Tongue (tissue), 1 donor: ENCODE measurements at regions not wholly inside any gene's neighbourhood (a gene's known extent, or its start where the extent isn't known, plus 50 kb on each side); places are given as distances from the start of the nearest gene placed in this dataset.

Experiments used
- DNase-seq: peaks from one replicate; pipeline ENCODE4 v3.0.0-alpha.2; 2015

DNA sequence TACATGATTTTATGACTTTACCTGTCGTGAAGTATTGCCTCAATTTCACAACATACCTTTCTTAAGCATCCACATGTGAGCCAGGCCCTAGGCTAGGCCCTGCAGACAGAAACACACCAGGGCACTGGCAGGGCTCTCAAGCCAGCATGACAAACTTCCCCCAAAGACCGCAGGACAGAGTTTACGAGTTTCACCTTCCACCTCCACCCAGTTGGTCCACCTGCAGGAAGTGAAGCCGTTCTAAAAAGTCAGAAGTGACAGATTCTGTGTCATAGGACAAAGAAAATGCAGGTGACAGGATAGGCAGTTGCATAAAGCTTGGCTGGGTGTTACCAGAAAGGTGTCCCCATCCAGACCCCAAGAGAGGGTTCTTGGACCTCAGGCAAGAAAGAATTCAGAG is 382.3 kb downstream of the PCNX1 start:
- no peak for DNase-seq

DNA sequence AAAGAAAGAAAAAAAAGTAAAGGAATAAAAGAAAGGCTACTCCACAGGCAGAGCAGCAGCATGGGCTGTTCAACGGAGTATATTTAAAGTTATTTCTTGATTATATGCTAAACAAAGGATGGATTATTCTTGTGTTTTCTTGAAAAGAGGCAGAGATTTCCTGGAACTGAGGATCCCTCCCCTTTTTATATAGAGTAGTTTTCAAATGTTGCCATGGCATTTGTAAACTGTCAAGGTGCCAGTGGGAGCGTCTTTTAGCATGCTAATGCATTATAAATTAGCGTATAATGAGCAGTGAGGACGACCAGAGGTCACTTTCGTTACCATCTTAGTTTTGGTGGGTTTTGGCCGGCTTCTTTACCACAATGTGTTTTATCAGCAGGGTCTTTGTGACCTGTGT is 383.0 kb downstream of the PCNX1 start:
- peak; percentile 29 for DNase-seq

DNA sequence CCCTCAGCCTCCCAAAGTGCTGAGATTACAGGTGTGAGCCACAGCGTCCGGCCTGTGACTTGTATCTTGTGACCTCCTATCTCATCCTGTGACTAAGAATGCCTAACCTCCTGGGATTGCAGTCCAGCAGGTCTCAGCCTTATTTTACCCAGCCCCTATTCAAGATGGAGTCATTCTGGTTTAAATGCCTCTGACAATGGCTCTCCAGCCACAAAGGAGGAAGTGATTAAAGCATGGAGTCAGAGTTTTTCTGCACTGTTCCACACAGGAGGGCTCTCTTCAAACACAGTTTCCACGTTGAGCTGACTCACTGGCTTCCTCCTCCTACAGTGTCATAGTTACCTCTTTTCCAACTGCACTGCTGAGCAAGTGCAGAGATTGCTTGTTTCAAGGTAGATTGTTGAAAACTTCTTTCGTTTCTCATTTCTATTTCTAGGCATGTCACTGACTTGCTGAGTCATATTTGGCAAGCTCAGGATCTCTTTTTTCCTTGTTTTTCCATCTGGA is 383.8 kb downstream of the PCNX1 start:
- DNase-seq = peak; percentile 60

DNA sequence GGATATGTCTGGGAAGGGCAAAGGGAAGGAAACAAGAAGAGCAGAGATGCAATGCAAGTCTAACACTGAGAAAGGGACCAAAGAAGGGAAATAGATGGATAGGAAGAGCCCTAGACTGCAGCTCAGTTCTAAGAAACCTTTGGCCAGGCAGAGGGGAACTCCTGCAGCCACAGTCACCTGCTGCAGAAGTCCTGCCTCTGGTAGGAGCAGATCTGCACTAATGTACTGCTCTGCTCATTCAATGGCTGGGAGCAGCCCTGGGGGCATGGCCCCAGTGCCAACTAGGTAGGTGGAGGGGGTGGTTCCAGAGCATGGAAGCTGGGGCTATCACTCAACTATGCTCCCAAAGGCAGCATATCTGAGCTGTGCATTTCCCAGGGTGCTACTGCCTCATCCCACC is 388.9 kb downstream of the PCNX1 start:
- no peak for DNase-seq

DNA sequence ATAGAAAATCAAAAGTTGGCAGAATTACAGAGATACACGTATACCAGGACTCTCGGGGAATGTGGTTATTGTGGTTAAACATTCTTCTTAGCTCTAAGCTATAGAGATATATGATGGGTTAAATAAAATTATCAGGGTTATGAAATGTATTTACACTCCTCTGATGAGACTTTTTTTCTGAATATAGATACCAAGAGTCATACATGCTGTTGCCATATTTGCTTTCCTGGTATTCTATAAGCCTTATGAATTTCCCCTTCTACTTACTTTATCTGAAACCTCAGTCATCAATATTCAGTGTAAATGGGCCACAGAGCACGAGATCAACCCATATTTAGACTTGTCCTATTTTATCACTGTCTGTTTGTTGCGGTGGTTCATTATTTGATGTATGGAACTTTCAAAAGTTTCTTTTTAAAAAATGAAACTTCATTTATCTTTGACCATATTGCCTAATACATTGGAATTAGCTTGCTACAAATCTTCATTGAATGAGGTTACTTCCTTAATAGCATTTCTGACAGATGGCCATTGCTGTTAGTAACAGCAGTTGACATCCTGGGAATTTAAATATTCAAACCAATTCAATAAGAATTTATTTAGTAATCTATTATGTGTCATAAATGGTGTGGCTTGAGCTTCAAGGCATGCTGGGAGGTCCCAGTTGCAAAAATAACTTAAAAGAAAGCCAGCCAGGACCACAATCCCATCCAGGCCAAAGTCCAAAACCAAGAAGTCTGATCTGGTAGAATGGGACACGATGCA is 393.5 kb downstream of the PCNX1 start:
- DNase-seq = no peak

DNA sequence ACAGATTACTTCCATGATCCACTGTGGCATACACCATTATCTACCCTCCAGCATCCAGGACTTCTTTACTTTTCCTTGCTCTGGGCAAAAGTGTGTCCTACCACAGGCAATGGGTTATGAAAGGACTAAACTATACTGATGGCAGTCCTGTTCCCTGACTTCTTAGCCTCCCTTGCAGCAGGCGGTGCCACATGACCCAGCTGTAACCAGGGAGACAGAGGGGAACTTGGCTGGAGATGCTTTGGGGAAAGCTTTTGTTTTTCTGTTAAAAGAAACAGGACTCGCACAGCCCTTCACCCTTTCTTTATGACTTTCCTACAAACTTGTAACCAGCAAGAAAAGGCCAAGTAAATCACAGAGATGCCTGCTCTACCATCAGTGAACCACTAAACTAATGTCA is 394.4 kb downstream of the PCNX1 start:
- DNase-seq = no peak

DNA sequence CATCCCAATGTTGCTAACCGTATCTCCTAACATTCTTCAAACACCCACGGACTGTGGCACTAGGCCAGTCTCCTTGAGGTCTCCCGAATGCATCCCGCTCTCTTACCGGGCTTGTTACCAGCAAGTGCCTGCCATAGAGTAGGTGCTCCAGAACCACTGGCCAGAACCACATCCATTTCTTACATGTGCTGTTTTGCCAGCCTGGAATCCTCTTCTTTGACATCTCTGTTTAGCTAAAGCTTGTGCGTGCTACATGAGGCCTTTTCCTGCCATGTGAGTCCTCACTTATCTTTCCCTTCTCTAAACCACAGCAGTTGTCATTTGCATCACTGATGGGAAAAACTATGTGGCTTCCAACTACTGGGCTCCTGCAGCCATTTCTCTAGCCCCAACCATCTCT is 397.4 kb downstream of the PCNX1 start:
- no peak for DNase-seq

DNA sequence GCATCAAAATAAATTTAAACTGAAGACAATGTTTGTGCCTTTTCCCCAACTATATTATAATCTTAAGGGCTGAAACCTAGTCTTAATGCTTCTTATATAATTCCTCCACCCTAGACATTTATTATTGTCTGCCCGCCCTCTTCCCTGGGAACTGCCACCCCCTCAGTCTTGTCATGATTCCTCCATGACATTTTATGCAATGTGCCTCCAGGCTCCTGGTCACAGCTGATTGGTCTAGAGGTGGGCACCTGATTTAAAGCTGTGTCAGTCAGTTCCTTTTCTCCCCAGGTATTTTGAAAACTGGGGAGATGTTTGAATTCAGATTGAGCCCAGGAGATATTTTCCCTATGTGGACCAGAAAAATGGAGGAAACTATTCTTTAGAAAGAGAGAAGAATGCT is 401.4 kb downstream of the PCNX1 start:
- no peak for DNase-seq

DNA sequence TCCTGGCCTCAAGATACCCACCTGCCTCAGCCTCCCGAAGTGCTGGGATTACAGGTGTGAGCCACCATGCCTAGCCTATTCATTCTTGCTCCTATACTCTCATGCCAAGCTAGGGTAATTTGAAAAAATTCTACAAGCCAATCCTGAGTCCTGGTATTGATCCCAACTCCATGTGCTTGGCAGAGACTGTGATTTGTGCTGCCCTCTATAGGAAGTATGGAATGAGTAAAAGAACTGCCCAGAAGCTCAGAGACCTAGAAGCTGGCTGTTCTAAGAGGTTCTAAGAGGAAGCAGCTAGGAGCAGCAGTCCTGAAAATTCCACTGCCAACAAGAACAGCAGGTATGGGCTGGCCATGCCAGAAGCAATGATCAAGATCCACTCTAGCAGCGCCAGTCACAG is 402.5 kb downstream of the PCNX1 start:
- DNase-seq = no peak

DNA sequence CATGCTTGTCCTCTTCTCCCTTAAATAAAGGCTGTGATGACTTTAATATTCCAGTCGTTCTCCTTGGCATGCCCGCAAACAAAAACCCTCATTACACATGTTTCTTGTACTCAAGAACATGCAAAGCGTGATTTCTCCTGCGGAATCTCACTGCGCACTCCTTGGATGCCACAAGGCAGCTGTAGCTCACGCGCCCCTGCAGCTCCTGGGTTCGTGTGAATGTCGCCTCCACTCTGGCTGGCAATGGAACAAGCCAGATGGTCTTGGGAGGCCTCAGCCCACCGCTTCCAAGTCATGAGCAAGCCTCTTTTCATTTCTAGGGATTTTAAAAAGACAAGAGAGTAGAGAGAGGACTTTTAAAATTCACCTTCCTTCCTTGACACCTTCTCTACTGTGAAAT is 403.8 kb downstream of the PCNX1 start:
- DNase-seq = no peak

DNA sequence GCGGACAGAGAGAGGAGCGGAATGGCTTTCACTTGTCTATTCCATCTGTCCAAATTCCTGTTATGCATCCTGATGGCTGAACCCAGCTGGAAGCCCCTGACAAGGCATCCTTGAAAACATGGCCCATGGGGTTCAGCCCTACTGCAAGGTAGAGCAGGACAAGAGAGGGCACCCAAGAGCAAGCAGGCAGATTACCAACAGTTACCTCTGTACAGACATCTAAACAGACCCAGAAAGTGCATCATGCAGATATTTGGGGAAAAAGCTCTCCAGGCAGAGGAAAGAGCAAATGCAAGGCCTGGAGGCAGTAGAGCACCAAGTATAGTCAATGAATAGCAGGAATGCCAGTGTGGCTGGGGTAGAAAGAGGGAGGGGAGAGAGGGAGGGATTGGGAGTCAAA is 407.5 kb downstream of the PCNX1 start:
- DNase-seq = no peak

DNA sequence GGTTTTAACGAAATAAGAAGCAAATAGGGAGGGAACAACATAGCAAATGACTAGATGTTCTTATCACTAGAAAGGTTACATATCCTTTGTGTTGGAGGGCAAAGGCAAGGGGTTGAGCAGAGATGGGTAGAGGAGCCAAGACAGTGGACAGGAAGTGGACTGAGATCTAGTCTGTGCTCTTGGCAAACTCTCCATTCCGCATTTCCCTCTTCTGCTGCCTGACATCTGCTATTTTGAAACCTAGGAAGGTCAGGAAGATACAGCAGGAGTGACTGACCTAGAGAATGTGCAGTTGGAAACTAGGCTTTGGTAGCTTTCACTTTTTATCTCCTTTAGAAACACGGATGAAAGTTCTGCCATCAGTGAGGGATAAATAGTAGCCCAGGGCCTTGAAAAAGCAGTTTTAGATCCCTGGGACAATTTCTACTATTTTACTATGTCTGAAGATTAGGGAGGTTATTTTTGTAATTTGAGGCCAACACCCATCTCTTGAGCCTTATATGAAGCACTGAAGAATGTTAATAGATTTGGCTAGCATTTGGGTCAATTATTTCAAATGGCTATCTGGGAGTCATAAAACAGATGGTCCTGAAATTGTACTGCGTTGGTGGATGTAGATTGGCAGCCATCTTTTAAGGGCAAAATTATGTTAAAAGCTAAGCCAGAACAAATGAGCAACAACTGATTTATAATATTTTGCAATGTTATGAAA is 410.3 kb downstream of the PCNX1 start:
- DNase-seq = no peak

DNA sequence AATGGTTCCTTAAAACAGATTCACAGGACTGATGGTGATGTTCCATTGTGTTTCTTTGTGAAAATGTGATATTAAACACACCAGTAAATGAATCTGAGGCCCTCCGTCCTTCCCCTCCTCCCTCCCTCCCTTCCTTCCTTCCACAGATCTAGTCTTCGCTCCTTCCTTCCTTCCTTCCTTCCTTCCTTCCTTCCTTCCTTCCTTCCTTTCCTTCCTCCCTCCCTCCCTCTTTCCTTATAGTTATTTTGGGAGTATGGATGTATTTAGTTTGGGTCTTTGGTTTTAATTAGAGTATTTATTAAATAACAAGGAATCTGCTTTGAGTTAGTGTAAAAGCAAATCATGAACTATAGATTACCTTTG is 410.8 kb downstream of the PCNX1 start:
- DNase-seq = no peak

DNA sequence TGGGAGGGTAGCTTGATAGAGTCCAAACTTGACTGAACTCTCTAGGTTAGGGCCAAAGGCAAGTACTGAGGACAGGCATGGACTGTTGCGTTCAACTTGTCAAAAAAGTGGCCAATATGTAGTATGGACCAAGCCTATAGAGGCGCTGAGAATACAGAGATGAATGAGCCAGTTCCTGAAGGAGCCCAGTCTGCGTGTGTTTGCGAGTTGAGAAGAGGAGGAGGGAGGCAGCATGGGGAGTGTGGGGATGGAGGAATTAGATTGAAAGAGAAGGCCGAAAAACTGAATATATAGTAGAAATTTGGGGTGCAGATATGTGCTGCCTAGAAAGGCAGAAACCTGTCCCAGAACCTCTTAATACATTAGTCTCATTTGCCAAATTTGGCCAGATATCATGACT is 412.4 kb downstream of the PCNX1 start:
- peak; percentile 56 for DNase-seq

DNA sequence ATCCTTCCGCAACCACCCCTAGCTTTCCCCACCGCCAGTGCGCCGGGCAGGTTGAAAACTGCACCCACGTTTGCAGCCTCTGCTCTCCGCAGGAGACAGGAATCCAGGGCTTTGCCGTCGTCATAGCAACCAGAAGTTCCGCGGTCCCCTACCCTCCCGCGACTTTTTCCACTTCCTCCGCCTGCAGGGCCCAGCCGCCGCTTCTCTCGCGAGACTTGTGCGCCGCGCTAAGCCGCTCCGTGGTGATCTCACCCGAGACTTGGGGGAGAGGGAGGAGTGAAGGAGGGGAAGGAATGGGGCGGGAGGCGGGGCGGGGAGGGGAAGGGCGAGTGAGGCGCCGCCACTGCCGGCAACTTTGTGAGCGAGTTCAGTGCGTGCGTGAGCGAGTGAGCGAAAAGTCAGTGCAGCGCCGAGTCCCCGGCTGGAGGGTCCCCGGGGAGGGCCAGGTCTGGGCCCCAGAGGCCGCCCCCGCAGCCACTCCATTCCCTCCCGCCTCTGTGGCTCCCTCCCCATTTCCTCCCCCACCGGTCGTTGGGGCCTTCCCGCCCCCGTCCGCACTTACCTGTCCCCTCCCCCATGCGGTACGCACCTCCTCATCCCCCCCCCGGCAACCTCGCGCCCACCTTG is 413.0 kb downstream of the PCNX1 start, which contains the start of gene SIPA1L1:
TSS of gene SIPA1L1 (plus strand) at position 370 of the 627 bp plus-strand sequence.
- DNase-seq = peak; percentile 99

DNA sequence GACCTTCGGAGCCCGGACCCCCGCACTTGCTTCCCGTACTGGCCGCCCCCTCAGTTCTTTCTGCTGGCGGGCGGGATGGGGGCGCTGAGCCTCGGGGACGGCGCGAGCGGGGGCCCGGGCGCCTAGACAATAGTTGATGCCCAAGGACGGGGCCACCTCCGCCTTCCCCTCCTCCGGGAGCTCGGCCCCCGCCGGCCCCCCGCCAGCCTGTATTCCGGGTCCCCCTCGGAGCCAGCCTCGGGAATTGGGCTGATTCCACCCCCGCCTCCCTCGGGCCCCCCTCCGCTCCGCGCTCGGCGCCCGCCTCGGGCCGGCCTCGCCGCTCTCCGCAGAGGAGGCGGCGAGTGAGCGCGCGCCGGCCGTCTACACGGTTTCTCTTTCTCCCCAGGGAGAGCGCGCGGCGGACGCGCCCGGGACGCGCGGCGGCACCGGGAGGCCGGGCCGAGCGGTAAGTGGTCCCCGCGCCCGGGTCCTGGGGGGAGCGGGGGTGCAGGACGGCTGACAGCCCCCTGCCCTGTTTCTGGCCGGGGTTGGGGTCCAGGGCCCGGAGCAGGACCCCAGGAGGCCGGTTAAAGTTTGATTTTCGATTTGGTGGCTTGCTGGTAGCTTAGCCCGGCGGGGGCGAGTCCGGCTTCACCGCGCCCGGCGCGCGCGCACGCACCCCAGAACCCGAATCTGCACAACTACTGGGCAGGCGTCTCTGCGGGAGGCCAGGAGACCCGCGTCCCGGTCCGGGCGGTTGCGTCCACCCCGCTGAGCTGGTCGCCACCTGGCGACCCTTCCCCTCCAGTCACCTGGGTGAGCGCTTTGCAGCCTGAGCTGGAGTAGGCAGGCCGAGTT is 413.7 kb downstream of the PCNX1 start:
- peak; percentile 71 for DNase-seq

DNA sequence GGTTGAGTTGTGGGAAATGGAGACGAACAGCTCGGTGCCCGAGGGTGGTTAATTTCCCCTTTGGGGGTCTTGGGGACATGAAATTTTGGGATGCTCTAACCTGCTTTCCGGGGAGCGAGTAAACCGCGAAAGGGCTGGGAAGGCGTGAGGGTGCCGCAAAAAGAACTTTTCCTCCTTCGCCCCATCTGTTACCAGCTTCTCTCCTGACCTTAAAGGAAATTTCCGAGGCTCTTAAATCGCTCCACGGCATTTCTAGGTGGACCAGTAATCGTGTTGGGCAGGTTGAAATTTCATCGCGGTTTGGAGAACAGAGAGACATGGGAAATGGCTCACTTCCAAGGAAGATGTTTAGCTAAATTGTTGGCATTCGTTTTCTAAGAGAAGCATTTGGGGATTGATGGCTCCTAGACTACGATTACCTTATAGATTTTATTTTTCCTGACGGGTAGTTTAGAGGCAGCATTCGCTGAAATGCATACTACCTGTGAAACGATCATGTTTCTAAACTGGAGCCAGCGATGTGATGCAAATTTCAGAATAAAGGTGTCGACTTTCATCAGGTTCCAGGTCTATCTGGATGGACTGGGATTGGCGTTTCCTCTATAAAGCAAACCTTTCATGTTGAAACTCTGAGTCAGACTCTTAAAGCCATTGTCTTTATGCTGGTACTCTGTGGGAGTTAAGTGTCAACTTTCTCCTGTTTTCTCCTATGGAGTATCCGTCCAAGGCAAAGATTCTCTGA is 414.5 kb downstream of the PCNX1 start:
- DNase-seq = peak; percentile 60

DNA sequence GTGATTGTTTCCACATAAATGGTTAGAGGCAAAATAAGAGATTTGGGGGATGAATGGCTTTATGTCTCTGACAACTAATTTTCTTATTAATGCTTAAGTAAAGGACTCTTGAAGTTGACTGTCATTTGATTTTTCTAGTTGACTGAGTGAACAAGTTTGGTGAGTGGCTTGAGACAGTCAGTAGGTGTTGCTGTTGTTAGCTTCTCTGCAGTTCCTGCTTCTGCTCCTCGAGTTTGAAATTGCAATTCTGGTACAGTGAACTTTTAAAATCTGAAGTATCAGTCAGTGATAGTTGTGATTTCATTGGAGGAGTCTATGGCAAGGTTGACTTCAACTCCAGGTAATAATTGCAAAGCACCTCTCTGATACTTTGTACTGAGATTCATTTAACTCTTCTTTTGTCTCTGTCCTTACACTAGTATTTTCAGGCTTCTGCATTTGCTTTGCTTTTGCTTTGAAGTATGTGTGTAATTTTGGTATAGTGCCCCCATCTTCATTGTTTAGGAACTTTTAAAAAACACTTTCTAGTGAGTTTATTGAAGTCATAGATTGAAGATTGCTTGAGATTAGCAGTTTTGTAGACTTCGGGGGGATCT is 415.5 kb downstream of the PCNX1 start:
- peak; percentile 62 for DNase-seq

DNA sequence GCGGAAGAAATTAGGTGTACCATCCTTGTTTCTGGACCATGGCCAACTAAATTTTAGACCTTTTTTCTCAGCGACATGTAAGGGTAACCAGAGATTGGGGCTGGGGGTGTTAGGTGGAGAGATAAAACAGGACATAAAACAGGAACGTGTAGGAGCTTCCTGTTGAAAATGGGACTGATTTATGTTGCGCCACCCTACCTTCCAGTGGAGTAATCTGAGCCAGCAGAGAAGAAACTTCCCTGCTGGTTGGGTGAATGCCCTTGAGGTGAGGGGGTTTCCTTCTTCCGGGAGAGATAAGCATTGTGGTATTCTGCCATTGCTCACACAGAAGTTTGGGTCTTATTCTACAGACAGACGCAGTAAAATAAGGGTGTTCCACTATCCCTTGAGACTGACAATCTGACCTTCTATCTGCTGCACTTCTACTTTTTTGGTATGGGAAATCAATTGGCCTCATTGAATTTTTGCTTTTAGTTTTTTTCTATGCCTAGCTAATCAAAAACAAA is 417.6 kb downstream of the PCNX1 start:
- DNase-seq = no peak

DNA sequence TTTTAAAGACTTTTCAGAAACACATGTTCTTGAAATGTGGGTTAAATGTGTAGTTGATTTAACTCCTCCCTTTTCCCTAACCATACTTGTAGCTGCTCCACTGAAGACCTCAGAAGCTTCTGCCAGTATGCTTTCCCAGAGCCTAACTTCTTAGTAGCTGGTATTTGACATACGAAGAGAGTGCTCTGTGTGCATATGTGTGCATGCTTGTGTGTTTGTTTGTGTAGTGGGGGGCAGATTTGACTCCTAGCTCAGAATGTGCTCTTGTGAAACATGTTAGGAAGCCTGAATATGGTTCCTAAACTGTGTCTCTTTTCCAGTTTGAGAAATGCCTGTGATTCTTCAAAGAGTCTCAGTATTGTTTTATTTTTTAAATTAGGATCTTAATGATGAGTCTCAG is 420.4 kb downstream of the PCNX1 start:
- no peak for DNase-seq

DNA sequence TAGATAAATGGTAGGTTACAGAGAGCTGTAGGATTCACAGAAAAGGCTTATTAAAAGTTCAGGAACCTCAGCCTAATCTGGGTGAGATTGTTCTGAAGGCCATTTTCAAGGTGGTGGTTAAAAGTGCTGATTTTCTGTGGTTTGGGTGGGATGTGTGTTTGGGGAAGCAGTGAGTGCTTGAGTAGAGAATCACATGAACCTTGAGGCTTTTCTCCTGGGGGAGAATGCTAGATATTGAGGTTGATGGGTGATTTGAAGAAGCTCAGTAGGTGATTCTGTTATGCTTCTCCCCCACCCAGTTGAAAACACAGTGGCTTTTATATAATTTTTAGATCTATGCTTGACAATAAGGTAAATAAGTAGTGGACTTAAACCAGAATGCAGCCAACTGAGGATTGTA is 420.9 kb downstream of the PCNX1 start:
- DNase-seq = no peak
